ENCODE measurements at regions not wholly inside any gene's neighbourhood (a gene's known extent, or its start where the extent isn't known, plus 50 kb on each side); places are given as distances from the start of the nearest gene placed in this dataset.

GRCh38 chr10:131731780-131732630, 168.8 kb upstream of the PPP2R2D start:
- DNase-seq: no peak

GRCh38 chr10:131732631-131733127, 168.1 kb upstream of the PPP2R2D start:
- no peak for DNase-seq

GRCh38 chr10:131733596-131733995, 167.2 kb upstream of the PPP2R2D start:
- DNase-seq: no peak

- no peak for DNase-seq
Observed at GRCh38 chr10:131735577-131735976, 165.2 kb upstream of the PPP2R2D start.

GRCh38 chr10:131736321-131736980, 164.4 kb upstream of the PPP2R2D start:
- no peak for DNase-seq

- DNase-seq: no peak
Observed at GRCh38 chr10:131737543-131738395, 163.0 kb upstream of the PPP2R2D start.

- no peak for DNase-seq
Observed at GRCh38 chr10:131738396-131738735, 162.4 kb upstream of the PPP2R2D start.

- DNase-seq: no peak
Observed at GRCh38 chr10:131739206-131739605, 161.6 kb upstream of the PPP2R2D start.

GRCh38 chr10:131742500-131742951, 158.3 kb upstream of the PPP2R2D start:
- DNase-seq: no peak

GRCh38 chr10:131743190-131744151, 157.3 kb upstream of the PPP2R2D start:
- peak in 2 of 3 donors; percentile 29 to 67 for DNase-seq

- no peak for DNase-seq
Observed at GRCh38 chr10:131744346-131744745, 156.5 kb upstream of the PPP2R2D start.

- DNase-seq: no peak
Observed at GRCh38 chr10:131745591-131745990, 155.2 kb upstream of the PPP2R2D start.

GRCh38 chr10:131746241-131746711, 154.5 kb upstream of the PPP2R2D start:
- DNase-seq: no peak

- no peak for DNase-seq
Observed at GRCh38 chr10:131746785-131747184, 154.0 kb upstream of the PPP2R2D start.

GRCh38 chr10:131747251-131747650, 153.6 kb upstream of the PPP2R2D start:
- no peak for DNase-seq

GRCh38 chr10:131747791-131748190, 153.0 kb upstream of the PPP2R2D start:
- no peak for DNase-seq

- no peak for DNase-seq
Observed at GRCh38 chr10:131748191-131748590, 152.6 kb upstream of the PPP2R2D start.

GRCh38 chr10:131748831-131749766, 151.7 kb upstream of the PPP2R2D start:
- DNase-seq: no peak

- DNase-seq: no peak
Observed at GRCh38 chr10:131749767-131750142, 151.1 kb upstream of the PPP2R2D start.
